GM18505 (cell line): ENCODE measurements at regions not wholly inside any gene's neighbourhood (a gene's known extent, or its start where the extent isn't known, plus 50 kb on each side); places are given as distances from the start of the nearest gene placed in this dataset.

ENCODE experiments used
- ATAC-seq: cut with Tn5 transposase; IDR thresholded peaks from one replicate; pipeline ENCODE4 v1.9.1; 2021; ENCODE audit not compliant: unreplicated experiment
- POLR2A ChIP-seq: IDR thresholded peaks from 4 replicates; pipeline ENCODE4 v1.6.1; 2011; ENCODE audit warnings: borderline replicate concordance; ENCODE audit not compliant: insufficient read depth, insufficient read length; ENCODE audit errors: extremely low read depth

DNA sequence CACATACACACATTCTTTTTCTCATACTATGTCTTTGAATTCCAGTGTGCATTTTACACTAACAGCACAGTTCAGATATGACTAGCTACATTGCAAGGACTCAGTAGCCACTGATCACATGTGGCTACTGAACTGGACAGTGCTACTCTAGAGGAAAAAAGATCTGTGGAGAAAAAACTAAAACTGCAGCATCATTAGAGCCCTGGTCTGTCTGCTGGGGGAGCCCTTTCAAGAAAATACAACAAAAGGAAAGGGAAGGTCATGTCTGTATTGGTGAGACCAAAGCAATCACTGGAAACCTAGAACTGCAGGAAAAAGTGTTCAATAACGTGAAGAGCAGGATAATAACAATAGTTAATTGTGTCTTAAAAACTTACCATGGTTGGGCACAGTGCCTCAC is 132.3 kb upstream of the JARID2 start:
- TF ChIP-seq POLR2A = no peak
- no peak for ATAC-seq

DNA sequence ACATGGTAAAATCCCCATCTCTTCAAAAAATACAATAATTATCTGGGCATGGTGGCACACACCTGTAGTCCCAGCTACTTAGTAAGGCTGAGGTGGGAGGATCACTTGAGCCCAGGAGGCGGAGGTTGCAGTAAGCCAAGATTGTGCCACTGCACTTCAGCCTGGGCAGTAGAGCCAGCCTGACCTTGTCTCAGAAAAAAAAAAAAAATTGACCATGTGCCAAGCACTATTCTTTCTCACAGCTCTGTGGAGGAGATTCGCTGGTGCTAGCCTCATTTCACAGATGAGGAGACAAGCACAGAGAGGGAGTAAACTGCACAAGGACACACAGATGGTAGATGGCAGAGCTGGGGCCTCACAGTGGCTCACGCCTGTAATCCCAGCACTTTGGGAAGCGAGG is 131.8 kb upstream of the JARID2 start:
- ATAC-seq = no peak
- TF ChIP-seq POLR2A = no peak

DNA sequence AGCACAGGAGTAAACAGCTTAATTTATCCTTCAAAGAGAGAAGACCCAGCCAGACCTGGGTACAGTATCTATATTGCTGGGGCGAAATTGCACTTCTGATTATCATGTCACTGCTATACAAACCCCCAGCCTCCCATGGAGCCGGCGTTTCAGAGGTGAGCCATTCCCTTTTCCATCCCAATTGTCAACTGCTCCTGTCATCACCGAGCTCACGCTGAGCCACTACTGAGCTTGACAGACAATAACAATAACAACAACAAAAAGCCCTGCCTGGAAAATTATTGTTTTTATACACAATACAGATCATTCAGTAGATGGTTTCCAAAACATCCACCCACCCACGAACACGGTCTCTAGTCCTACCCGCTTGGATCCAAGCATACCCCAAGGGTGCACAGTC is 129.0 kb upstream of the JARID2 start:
- no peak for TF ChIP-seq POLR2A
- ATAC-seq = no peak

DNA sequence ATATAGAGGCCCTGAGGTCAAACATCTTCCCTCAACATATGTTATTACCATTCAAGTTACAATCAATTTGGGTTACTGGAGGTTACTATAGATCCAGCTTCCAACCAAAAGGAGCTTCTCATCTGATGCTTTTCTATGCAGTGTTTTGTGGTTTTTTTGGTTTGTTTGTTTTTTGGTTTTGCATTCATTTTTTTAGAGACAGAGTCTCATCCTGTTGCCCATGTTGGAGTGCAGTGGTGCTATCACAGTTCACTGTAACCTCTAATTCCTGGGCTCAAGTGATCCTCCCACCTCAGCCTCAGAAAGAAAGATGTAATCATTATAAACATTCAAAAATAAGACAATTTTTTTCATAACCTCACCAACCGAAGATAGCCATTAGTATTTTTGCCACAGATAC is 124.4 kb upstream of the JARID2 start:
- TF ChIP-seq POLR2A = no peak

DNA sequence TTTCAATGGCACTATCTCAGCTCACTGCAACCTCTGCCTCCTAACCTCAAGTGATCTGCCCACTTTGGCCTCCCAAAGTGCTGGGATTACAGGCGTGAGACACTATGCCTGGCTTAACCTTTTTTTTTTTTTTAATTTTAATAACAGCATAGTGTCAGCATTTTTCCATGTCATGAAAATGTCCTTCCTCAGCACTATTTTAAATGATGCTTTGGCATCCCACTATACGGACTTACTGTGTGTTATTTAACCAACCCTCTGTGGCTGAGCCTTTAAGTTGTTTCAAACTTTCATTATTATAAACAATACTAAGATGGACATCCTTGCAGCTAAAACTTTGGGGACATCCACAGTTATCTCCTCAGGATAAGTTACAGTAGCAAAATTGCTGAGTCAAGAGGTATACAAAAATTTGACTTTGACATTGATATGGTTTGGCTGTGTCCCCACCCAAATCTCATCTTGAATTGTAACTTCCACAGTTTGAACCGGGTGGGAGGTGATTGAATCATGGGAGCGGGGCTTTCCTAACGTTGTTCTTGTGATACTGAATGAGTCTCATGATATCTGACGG is 123.8 kb upstream of the JARID2 start:
- no peak for ATAC-seq
- TF ChIP-seq POLR2A = no peak

More for the DNA sequence above, 124.4 kb upstream of the JARID2 start:
- ATAC-seq = no peak

DNA sequence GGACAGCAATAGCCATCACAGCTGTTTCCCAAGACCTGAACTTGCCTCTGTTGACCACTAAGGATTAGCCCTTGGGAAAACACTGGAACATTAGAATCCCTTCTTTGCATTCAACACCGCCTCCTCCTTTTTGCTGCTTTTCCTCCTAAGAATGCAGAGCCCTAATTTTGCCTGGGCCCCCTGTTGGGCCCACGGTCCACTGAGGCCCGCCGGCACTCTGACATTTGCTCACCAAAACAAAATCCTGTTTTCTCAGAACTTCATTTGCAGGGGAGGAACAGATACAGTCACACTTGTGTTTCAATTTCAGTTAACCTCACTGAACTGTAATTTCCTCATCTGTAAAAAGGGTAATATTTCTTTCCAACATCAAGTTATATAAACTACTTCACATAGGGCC is 116.0 kb upstream of the JARID2 start:
- TF ChIP-seq POLR2A = no peak
- no peak for ATAC-seq

DNA sequence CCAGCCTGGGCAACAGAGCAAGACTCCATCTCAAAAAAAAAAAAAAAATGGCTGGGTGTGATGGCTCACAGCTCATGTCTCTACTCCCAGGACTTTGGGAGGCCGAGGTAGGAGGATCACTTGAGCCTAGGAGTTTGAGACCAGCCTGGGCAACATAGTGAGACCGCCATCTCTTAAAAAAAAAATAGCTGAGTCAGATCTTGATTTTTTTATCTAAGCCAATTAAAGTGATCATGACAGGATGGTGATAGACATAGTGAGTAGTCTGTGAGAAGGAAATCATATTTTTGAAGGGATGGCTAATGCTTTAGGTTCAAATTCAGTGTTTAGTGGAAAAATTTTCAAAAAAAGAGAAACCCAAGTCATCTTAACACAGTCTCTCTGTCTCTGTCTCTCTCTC is 114.6 kb upstream of the JARID2 start:
- ATAC-seq = no peak
- TF ChIP-seq POLR2A = no peak

DNA sequence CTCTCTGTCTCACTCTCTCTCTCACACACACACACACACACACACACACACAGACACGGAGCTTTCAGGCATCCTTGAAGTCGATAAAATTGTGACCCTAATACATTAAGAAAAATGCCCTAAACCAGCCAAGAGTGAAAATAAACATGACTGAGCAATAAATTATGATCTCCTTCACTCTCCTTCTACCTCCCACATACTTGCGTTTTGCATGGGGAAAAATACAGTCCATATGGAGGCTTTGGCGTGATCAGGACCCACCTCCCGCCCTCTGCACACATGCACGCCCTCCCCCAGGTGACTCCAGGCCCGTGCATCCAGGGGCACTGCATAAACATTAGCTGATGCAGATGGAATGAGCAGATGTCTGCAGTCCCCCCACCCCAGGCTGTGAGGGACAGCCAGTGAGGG is 114.2 kb upstream of the JARID2 start:
- TF ChIP-seq POLR2A = no peak
- no peak for ATAC-seq

DNA sequence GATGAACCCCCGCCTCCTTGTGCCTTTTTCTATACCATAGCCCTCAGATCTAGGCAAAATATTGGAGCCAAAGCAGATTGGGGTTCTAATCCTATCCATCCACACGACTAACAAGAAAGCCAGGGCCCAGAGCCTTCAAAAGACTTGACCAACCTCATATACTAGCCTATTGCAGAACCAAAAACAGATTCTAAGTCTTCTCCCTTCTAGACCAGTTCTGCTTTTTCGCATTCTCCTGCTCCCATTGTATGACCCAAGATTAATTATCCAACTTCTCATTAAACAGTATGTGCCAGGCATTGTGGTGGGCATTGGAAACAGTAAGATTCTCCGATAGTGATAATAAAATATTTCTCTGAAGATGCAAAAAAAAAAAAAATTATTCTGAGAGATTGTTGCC is 113.7 kb upstream of the JARID2 start:
- TF ChIP-seq POLR2A = no peak
- no peak for ATAC-seq

DNA sequence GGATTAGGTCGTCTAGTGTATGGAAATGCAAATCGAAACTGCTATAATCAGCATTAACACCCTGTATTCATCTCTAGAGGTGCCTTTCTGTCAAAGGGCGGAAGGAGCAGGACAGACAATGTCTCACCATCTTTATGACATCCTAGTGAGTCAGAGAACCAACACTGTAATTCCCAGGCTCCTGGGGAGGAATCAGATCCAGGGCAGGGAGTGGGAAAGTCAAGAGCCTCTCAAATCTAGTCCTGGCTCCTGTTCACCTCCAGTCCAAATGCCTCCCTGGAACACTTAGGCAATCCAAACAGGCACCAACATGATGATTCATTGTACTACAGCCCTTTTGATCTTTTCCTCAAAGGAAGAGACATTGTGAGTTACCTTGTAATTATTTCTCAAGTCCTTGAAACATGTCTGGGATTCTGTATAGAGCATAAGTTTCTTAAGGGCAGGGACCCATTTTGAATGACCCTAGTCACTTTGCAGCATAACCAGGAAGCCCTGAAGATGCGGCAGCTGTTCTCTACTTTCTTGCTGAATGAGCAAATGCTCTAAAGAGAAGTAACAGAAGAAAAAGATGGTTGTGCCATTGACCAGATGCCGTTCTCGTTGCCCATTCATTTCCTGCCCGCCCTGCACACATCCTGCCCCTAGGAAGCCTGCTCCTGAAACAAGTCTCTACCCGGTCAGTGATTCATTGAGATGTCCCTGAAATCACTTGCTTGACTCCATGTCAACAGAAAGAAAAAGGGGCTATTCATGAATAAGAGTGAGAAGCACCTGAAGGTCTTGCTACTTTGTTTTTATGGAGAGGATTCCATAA is 112.8 kb upstream of the JARID2 start:
- no peak for TF ChIP-seq POLR2A
- no peak for ATAC-seq

DNA sequence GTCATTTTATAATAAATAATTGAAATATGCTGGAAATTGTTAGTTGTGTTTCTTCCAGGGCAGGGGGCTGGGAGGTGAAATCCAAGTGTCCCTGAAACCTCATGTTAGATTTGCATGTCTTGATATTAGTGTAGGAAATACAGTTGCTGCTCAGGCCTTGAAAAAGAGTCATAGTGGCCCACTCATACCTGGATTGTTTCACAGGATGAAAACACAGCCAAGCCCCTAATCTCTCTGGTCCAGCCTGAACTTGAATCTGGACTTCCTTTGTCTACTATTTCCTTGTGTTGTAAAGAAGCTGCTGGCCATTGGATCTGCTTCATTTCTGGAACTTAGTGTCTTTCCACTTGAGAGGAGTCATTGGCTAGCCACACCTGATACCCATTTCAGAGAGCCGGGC is 108.8 kb upstream of the JARID2 start:
- ATAC-seq = no peak

DNA sequence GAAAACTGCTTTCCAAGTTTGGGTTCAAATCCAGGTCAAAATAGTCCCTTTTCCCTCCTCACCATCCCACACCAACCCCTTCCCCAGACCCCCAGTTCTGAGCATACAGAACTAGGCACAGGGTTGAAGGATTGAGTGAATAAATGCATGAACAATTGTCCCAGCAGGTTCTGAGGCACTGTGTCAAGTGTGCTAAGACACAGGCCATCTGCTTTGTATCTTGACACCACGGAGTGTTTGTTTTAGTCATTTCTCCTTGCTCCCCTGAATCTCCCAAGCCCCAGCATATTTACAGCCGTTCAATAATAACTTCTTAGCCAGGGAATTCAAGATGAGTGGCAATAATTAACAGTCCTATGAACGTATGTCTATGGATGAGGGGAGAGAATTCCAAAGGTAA is 102.8 kb upstream of the JARID2 start:
- no peak for TF ChIP-seq POLR2A
- ATAC-seq = no peak

More for the DNA sequence above, 108.8 kb upstream of the JARID2 start:
- no peak for TF ChIP-seq POLR2A

DNA sequence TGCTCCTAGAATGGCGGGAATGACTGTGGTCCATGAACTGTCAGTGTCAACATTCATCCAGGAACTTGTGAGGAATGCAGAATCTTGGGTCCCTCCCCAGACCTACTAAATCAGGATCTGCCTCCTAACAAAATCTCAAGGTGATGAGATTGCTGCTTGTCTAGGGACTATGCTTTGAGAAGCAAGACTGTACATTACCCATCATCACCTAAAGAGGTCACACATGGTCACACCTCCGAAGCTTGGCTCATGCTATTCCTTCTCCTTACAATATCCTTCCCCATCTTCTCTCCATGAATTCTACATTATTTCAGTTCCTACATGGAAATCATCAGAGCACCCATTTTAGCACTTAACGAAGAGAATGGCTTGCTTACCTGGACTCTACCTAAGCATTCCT is 102.3 kb upstream of the JARID2 start:
- no peak for ATAC-seq

DNA sequence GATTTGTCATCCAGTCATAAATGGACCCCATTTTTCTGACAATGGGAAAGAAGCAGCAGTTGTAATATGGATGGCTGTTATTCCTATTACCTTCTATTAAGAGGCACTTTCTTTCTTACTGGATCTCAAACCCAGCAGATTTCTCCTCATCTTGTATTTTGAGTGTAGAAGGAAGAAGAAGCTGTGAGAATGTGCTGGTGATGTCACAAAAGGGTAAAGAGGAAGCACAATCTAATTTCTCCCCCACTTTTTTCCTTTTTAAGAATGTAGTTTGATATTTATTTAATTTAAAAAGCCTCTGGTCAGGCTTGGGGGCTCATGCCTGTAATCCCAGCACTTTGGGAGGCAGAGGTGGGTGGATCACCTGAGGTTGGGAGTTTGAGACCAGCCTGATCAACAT is 100.0 kb upstream of the JARID2 start:
- ATAC-seq = no peak
- TF ChIP-seq POLR2A = no peak

More for the DNA sequence above, 102.3 kb upstream of the JARID2 start:
- no peak for TF ChIP-seq POLR2A
